IMR-90 (cell line): ENCODE measurements at regions not wholly inside any gene's neighbourhood (a gene's known extent, or its start where the extent isn't known, plus 50 kb on each side); places are given as distances from the start of the nearest gene placed in this dataset.

Source experiments
- ATAC-seq: fragments of 200-7000 bp; cut with Tn5 transposase; 2 replicates; pipeline ENCODE4 v1.9.1; 2020; ENCODE audit warnings: low read depth, mild to moderate bottlenecking, moderate library complexity
- BruUV-seq: library from RNA; stranded (reverse); fragments of 400-500 nt; replicated peaks from 2 replicates; lab custom pipeline; 2021; lab: Mats Ljungman, UMichigan
- CTCF ChIA-PET: fragments of 300-600 bp; formaldehyde crosslinking; extraction: SDS; loops from one replicate; lab custom pipeline; 2021; ENCODE audit warnings: antibody characterized with exemption; lab: Yijun Ruan, JAX
- POLR2A ChIA-PET: fragments of 300-600 bp; sonication (Branson Sonifier 250); formaldehyde crosslinking; loops from one replicate; lab custom pipeline; 2022; ENCODE audit warnings: antibody characterized with exemption; ENCODE audit not compliant: unreplicated experiment; lab: Charles Lee
- DNase-seq: peaks from one replicate; pipeline ENCODE4 v3.0.0; 2013
- H2AFZ ChIP-seq: replicated peaks from 2 replicates; pipeline ENCODE3; 2013; ENCODE audit warnings: low read length, mild to moderate bottlenecking; ENCODE audit not compliant: poor library complexity
- H2AK5ac ChIP-seq: 2 replicates; pipeline ENCODE4 v1.6.1; 2013; ENCODE audit warnings: low read depth, low read length, inconsistent platforms
- H2AK9ac ChIP-seq: replicated peaks from 2 replicates; pipeline ENCODE3; 2013; ENCODE audit warnings: mild to moderate bottlenecking, low read depth, low read length, moderate library complexity; ENCODE audit not compliant: poor library complexity
- H2BK120ac ChIP-seq: 2 replicates; pipeline ENCODE4 v1.6.1; 2013; ENCODE audit warnings: low read depth, low read length, inconsistent platforms
- H2BK15ac ChIP-seq: 3 replicates; pipeline ENCODE4 v1.6.1; 2013; ENCODE audit warnings: low read depth, low read length, inconsistent platforms
- H2BK20ac ChIP-seq: 2 replicates; pipeline ENCODE4 v1.6.1; 2013; ENCODE audit warnings: low read depth, mild to moderate bottlenecking, inconsistent platforms, low read length, moderate library complexity
- H2BK5ac ChIP-seq: 2 replicates; pipeline ENCODE4 v1.6.1; 2013; ENCODE audit warnings: mild to moderate bottlenecking, low read depth, low read length, inconsistent platforms; ENCODE audit not compliant: poor library complexity, severe bottlenecking
- H3K14ac ChIP-seq: replicated peaks from 2 replicates; pipeline ENCODE4 v1.6.1; 2013; ENCODE audit warnings: low read depth, low read length, inconsistent platforms
- H3K18ac ChIP-seq: 2 replicates; pipeline ENCODE4 v1.6.1; 2013; ENCODE audit warnings: low read depth, low read length, control low read depth
- H3K23ac ChIP-seq: 2 replicates; pipeline ENCODE4 v1.6.1; 2013; ENCODE audit warnings: low read depth, low read length, inconsistent platforms
- H3K27ac ChIP-seq: 2 replicates; pipeline ENCODE4 v1.5.1; 2013; ENCODE audit warnings: mild to moderate bottlenecking, control low read depth, low read length; ENCODE audit not compliant: insufficient read depth
- H3K27me3 ChIP-seq: 2 replicates; pipeline ENCODE4 v1.6.1; 2013; ENCODE audit warnings: low read length; ENCODE audit not compliant: control insufficient read depth, insufficient read depth
- H3K36me3 ChIP-seq: 2 replicates; pipeline ENCODE4 v1.6.1; 2013; ENCODE audit warnings: low read length, mixed read lengths; ENCODE audit not compliant: control insufficient read depth, insufficient read depth
- H3K4ac ChIP-seq: 2 replicates; pipeline ENCODE4 v1.6.1; 2013; ENCODE audit warnings: low read depth, low read length, inconsistent platforms
- H3K4me1 ChIP-seq: 2 replicates; pipeline ENCODE4 v1.6.1; 2013; ENCODE audit warnings: low read length, mixed read lengths; ENCODE audit not compliant: control insufficient read depth, insufficient read depth
- H3K4me2 ChIP-seq: 2 replicates; pipeline ENCODE4 v1.6.1; 2013; ENCODE audit warnings: low read depth, mild to moderate bottlenecking, control low read depth, low read length, moderate library complexity
- H3K4me3 ChIP-seq: 2 replicates; pipeline ENCODE4 v1.5.1; 2013; ENCODE audit warnings: low read depth, mild to moderate bottlenecking, control low read depth, low read length, moderate library complexity; ENCODE audit not compliant: insufficient read depth
- H3K56ac ChIP-seq: 2 replicates; pipeline ENCODE4 v1.6.1; 2013; ENCODE audit warnings: low read length, inconsistent platforms; ENCODE audit not compliant: insufficient read depth; ENCODE audit errors: extremely low read depth
- H3K79me1 ChIP-seq, 2 experiments: 2 replicates each; pipeline ENCODE4 v1.6.1; 2013; ENCODE audit warnings: low read length in 2 of 2, inconsistent platforms in 1 of 2, low read depth in 1 of 2
- H3K9ac ChIP-seq: 2 replicates; pipeline ENCODE4 v1.6.1; 2013; ENCODE audit warnings: low read depth, low read length, control low read depth
- H3K9me1 ChIP-seq: 2 replicates; pipeline ENCODE4 v1.6.1; 2013; ENCODE audit warnings: low read length, inconsistent platforms; ENCODE audit not compliant: insufficient read depth
- H3K9me3 ChIP-seq: 2 replicates; pipeline ENCODE4 v1.6.1; 2013; ENCODE audit warnings: low read length; ENCODE audit not compliant: control insufficient read depth, insufficient read depth
- H4K20me1 ChIP-seq: 2 replicates; pipeline ENCODE4 v1.6.1; 2013; ENCODE audit warnings: low read length, inconsistent platforms; ENCODE audit not compliant: insufficient read depth
- H4K5ac ChIP-seq: 2 replicates; pipeline ENCODE4 v1.6.1; 2013; ENCODE audit warnings: mild to moderate bottlenecking, low read depth, low read length, control low read depth
- H4K8ac ChIP-seq, 2 experiments: 2 replicates each; pipeline ENCODE4 v1.6.1; 2013; ENCODE audit warnings: low read depth in 2 of 2, low read length in 2 of 2, control low read depth in 1 of 2, inconsistent platforms in 1 of 2
- H4K91ac ChIP-seq: 2 replicates; pipeline ENCODE4 v1.6.1; 2013; ENCODE audit warnings: low read depth, low read length, inconsistent platforms; ENCODE audit not compliant: insufficient read depth
- CEBPB ChIP-seq: IDR thresholded peaks from 2 replicates; pipeline ENCODE4 v1.6.1; 2012; ENCODE audit warnings: low read depth, low read length, improper control_type of control experiment
- CHD1 ChIP-seq: IDR thresholded peaks from 2 replicates; pipeline ENCODE4 v1.6.1; 2012; ENCODE audit warnings: low read depth, low read length, improper control_type of control experiment
- MAFK ChIP-seq: IDR thresholded peaks from 2 replicates; pipeline ENCODE4 v1.6.1; 2012; ENCODE audit warnings: low read depth, low read length, improper control_type of control experiment
- MAZ ChIP-seq: IDR thresholded peaks from 2 replicates; pipeline ENCODE4 v1.6.1; 2012; ENCODE audit warnings: low read depth, mild to moderate bottlenecking, low read length, improper control_type of control experiment, moderate library complexity, borderline replicate concordance
- MXI1 ChIP-seq: IDR thresholded peaks from 2 replicates; pipeline ENCODE4 v1.6.1; 2012; ENCODE audit warnings: low read depth, mild to moderate bottlenecking, low read length, moderate library complexity, borderline replicate concordance
- NFE2L2 ChIP-seq: fragments of 150-350 bp; IDR thresholded peaks from 2 replicates; pipeline ENCODE4 v1.6.1; 2016; ENCODE audit warnings: low read depth, mild to moderate bottlenecking, low read length
- POLR2A ChIP-seq: IDR thresholded peaks from 2 replicates; pipeline ENCODE4 v1.6.1; 2012; ENCODE audit warnings: mild to moderate bottlenecking, low read depth, low read length
- RAD21 ChIP-seq: IDR thresholded peaks from 2 replicates; pipeline ENCODE4 v1.6.1; 2012; ENCODE audit warnings: low read length, improper control_type of control experiment
- RCOR1 ChIP-seq: IDR thresholded peaks from 2 replicates; pipeline ENCODE4 v1.6.1; 2012; ENCODE audit warnings: mild to moderate bottlenecking, low read length, improper control_type of control experiment; ENCODE audit not compliant: insufficient replicate concordance
- WGBS, 2 experiments: methylation state at CpG; one replicate each; pipeline versions ENCODE4 v1.1.5 to v1.1.7; 2013; ENCODE audit warnings: missing lambda C conversion rate in 2 of 2; ENCODE audit not compliant: insufficient read length in 1 of 2; ENCODE audit errors: extremely low coverage in 2 of 2; 5-methylcytosine and 5-hydroxymethylcytosine counted together
- dilution Hi-C: fragments of 300-500 bp; cut with HindIII; formaldehyde crosslinking; loops from one replicate; pipeline ENCODE4 v1.14.3; 2018; ENCODE audit warnings: low sequenced_read_pairs; ENCODE audit not compliant: unreplicated experiment
- in situ Hi-C: fragments of 300-500 bp; cut with MboI; formaldehyde crosslinking; loops from 3 replicates; pipeline ENCODE4 v1.14.3; 2019; ENCODE audit warnings: low sequenced_read_pairs, inconsistent platforms, mixed read lengths
- intact Hi-C: fragments of 100-400 bp; cut with micrococcal nuclease; formaldehyde crosslinking; loops from 2 replicates; pipeline ENCODE4 v1.10.0; 2022
- TF ChIP-seq, protein P1 (sequence below): conservative IDR thresholded peaks from 2 replicates; pipeline ENCODE4 v1.5.1; 2012; ENCODE audit warnings: mild to moderate bottlenecking, low read depth, low read length, improper control_type of control experiment
- TF ChIP-seq, protein P2 (sequence below): fragments of 150-350 bp; IDR thresholded peaks from 2 replicates; pipeline ENCODE4 v1.6.1; 2017; ENCODE audit warnings: mild to moderate bottlenecking, antibody characterized with exemption, low read length, low read depth

DNA sequence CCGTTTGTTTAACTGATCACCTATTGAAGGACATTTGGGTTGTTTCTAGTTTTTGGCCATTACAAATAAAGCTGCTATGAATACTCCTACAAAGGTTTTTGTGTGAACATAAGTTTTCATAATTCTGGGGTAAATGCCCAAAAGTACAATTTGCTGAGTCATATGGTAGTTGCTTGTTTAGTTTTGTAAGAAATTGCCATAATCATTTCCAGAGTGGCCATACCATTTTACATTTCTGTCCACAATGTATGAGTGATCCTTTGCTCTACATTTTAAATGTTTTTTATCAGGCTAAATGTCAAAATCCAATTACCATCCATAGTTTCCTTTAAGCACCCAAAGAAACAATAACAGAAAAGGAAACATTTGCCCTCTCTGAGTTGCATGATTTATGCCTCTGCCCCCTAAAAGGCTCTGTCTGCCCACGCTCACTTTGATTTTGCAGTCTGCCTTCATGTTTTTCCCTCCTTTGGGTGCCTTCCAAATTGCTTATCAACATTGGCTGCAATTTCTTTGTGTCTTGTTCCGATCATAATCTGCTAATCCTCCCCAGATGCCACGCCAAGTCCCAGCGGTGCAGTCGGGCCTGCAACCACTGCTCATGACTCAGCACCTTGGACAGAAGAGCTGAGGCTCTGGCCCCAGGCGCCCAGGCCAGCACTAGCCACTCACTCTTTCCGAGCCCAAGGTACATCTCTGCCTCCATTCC, 339.2 kb downstream of the PIK3R1 start:
- H2BK15ac ChIP-seq, result 0 out of 3 replicates have a peak overlapping the region, but pooled peaks have one; percentile 47
- peak overlapping the region; percentile 74; the same call in 1 of the 2 replicates for H2BK120ac ChIP-seq
- ATAC-seq, result peak; percentile 80
- H3K4ac ChIP-seq, result peak overlapping the region; percentile 56; the same call in 1 of the 2 replicates
- peaks cover 5% of the 10 kb centered on the region for H3K9me1 ChIP-seq
- no peak overlapping the region for H4K91ac ChIP-seq
- dilution Hi-C loops, result no loop called here
- no peak overlapping the region for H2AK9ac ChIP-seq
- POLR2A ChIA-PET, result no interaction called here
- 17% methylated on average over 2 of the region's 8 CpGs; no CpG with 5 or more reads in 1 of the 2 experiments for WGBS, 2 experiments
- no peak overlapping the region for H3K27ac ChIP-seq
- H3K27me3 ChIP-seq, result no peaks in the 10 kb centered on the region
- no peak overlapping the region for H2BK5ac ChIP-seq
- H3K14ac ChIP-seq, result no peak overlapping the region
- H2BK20ac ChIP-seq, result peak overlapping the region; percentile 73; the same call in 1 of the 2 replicates
- peak overlapping the region; percentile 5 for H2AFZ ChIP-seq
- intact Hi-C loops, result loop anchor here (10.0 kb wide), 1 partner anchor 240 kb away; no protein-coding TSS in a partner anchor
- H4K5ac ChIP-seq, result no peak overlapping the region
- CTCF ChIA-PET, result no interaction called here
- H4K8ac ChIP-seq, result no peak overlapping the region
- no peaks in the 10 kb centered on the region for H4K20me1 ChIP-seq
- no peaks in the 10 kb centered on the region for H3K36me3 ChIP-seq
- no peak overlapping the region for H3K18ac ChIP-seq
- no peaks in the 10 kb centered on the region; the same call in 1 of the 2 replicates for H3K9me3 ChIP-seq
- H3K4me3 ChIP-seq, result no peak overlapping the region
- no peak overlapping the region for H3K56ac ChIP-seq
- DNase-seq, result peak; percentile 59
- H2AK5ac ChIP-seq, result no peak overlapping the region; the same call in 1 of the 2 replicates
- in situ Hi-C loops, result no loop called here
- no peak overlapping the region for H3K23ac ChIP-seq
- peaks cover 9% of the 10 kb centered on the region for H3K4me1 ChIP-seq
- H3K9ac ChIP-seq, result no peak overlapping the region
- H3K79me1 ChIP-seq, result no peaks in the 10 kb centered on the region
- H3K4me2 ChIP-seq, result no peak overlapping the region
- TF ChIP-seq MAZ, result no peak
- no peak for TF ChIP-seq RAD21
- TF ChIP-seq MAFK, result peak; percentile 74
- TF ChIP-seq MXI1, result no peak
- TF ChIP-seq, protein P1, sequence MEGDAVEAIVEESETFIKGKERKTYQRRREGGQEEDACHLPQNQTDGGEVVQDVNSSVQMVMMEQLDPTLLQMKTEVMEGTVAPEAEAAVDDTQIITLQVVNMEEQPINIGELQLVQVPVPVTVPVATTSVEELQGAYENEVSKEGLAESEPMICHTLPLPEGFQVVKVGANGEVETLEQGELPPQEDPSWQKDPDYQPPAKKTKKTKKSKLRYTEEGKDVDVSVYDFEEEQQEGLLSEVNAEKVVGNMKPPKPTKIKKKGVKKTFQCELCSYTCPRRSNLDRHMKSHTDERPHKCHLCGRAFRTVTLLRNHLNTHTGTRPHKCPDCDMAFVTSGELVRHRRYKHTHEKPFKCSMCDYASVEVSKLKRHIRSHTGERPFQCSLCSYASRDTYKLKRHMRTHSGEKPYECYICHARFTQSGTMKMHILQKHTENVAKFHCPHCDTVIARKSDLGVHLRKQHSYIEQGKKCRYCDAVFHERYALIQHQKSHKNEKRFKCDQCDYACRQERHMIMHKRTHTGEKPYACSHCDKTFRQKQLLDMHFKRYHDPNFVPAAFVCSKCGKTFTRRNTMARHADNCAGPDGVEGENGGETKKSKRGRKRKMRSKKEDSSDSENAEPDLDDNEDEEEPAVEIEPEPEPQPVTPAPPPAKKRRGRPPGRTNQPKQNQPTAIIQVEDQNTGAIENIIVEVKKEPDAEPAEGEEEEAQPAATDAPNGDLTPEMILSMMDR, result no peak
- TF ChIP-seq NFE2L2, result peak; percentile 94
- no peak for TF ChIP-seq CEBPB
- TF ChIP-seq, protein P2, sequence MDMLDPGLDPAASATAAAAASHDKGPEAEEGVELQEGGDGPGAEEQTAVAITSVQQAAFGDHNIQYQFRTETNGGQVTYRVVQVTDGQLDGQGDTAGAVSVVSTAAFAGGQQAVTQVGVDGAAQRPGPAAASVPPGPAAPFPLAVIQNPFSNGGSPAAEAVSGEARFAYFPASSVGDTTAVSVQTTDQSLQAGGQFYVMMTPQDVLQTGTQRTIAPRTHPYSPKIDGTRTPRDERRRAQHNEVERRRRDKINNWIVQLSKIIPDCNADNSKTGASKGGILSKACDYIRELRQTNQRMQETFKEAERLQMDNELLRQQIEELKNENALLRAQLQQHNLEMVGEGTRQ, result no peak
- TF ChIP-seq RCOR1, result no peak
- no peak for TF ChIP-seq POLR2A
- no peak for TF ChIP-seq CHD1
- BruUV-seq, result no TSS peak
